Cardiac fibroblast (primary cell): ENCODE measurements at regions not wholly inside any gene's neighbourhood (a gene's known extent, or its start where the extent isn't known, plus 50 kb on each side); places are given as distances from the start of the nearest gene placed in this dataset.

ENCODE experiments used
- DNase-seq, 2 donors: peaks; one replicate each; pipeline versions ENCODE4 v3.0.0 to v3.0.0-alpha.2; 2010; ENCODE audit warnings: low read depth in 2 of 2
- H3K4me3 ChIP-seq, 2 donors: replicated peaks in 1 of 2; 1 replicate in 1 of 2; 2 replicates in 1 of 2; pipeline ENCODE4 v1.5.1; 2011; ENCODE audit warnings: low read depth in 2 of 2, low read length in 2 of 2, mild to moderate bottlenecking in 2 of 2, moderate library complexity in 1 of 2
- CTCF ChIP-seq: IDR thresholded peaks from one replicate; pipeline ENCODE4 v1.5.1; 2011; ENCODE audit warnings: low read depth, mild to moderate bottlenecking, low read length, inconsistent platforms

DNA sequence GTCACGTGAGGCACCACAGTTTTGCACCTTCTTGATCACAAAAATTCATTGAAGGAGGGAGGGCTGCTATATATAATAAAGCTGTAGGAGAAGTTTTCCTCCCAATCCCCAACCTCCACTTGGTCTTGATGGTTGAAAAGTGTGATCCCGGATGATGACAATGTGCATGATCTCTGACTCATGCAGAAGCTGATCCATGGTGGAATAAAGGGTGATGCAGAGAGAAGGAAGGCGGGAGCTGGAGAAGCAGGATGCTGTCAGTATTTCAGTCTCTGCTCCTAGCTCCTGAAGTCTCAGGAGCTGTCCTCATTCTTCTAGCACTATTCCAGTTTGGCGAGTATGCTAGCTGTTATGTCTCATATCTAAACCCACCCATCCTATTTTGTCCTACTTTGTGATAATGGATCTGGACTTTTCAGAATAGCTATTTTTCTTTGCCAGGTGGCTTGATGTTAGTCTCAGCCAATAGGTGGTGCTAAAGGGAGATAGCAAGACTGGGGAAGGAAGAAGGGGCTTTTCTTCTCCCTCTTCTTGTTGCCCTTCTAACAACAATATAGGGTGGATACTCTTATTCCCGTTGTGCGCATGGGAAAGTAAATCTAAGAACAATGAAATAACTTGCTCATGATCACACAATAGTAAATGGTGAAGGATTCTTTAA lies 65.6 kb upstream of the HTR2A start:
- peak; percentile 10 to 37 for DNase-seq
- H3K4me3 ChIP-seq = no peak overlapping the region
- peak; percentile 24 for TF ChIP-seq CTCF

- DNase-seq = peak; percentile 64 to 83
- no peak overlapping the region for H3K4me3 ChIP-seq
- TF ChIP-seq CTCF = no peak
These were observed 64.9 kb upstream of the HTR2A start for GRCh38 chr13:46961719-46962118.

DNA sequence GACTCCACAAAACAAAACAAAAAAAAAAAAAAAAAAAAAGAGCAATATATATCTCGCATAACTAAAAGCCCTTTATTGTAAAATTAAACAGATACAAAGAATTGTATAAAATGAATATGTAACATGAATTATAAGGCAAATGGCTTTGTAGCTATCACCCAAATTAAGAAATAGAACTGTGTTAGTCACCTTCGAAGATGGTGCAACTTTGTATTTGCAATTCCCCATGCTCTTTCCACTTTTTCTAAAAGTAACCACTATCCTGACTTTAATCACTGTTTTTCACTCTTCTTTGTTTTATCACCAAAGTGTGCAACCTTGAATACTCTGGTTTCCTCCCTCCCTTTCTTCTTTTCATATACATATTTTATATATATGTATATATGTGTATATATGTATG lies 57.1 kb upstream of the HTR2A start:
- no peak overlapping the region for H3K4me3 ChIP-seq
- no peak for TF ChIP-seq CTCF
- DNase-seq = no peak

GRCh38 chr13:46953331-46953730 lies 56.5 kb upstream of the HTR2A start:
- TF ChIP-seq CTCF = no peak
- no peak overlapping the region for H3K4me3 ChIP-seq
- no peak for DNase-seq

GRCh38 chr13:46951516-46951915 lies 54.7 kb upstream of the HTR2A start:
- H3K4me3 ChIP-seq = no peak overlapping the region
- no peak for TF ChIP-seq CTCF
- DNase-seq = no peak

DNA sequence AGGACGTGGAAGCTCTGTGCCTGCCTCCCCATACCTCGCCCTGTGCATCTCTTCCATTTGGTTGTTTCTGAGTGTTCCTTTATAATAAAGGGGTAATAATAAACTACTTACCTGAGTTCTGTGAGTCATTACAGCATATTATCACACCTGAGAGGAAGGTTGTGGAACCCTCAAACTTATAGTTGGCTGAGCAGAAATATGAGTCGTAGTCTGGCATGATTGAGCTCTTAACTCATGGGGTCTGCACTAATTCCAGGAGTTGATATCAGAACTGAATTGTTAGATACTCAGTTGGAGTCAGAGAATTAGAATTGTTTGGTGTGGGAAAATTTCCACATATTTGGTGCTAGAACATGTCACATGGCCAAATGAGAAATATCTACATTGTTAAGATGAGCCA lies 52.4 kb upstream of the HTR2A start:
- DNase-seq = no peak
- TF ChIP-seq CTCF = no peak
- no peak overlapping the region for H3K4me3 ChIP-seq

DNA sequence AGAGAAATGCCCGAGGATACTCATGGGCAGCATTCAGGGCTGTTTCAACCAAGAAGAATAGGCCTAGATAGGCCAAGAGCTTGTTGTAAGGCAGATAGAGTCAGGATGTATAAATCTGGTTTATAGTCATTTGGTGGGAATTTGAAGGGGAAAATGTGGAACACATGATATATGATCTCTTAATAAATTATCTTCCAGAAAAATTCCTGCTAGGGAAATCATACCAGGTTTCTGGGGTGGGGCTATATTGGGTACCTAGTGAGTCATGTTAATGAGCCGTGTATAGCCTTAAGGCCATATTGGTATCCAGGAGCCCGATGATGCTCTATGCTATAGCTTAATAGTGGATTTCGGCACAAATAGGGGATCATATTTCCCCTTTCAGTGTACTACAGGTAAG lies 51.5 kb upstream of the HTR2A start:
- TF ChIP-seq CTCF = no peak
- DNase-seq = no peak
- H3K4me3 ChIP-seq = no peak overlapping the region
